NCI-H2196 (cell line): ENCODE measurements at regions not wholly inside any gene's neighbourhood (a gene's known extent, or its start where the extent isn't known, plus 50 kb on each side); places are given as distances from the start of the nearest gene placed in this dataset.

Source experiments
- DNase-seq: peaks from one replicate; lab custom pipeline; 2025; ENCODE audit not compliant: unreplicated experiment; lab: John Stamatoyannopoulos, UW

DNA sequence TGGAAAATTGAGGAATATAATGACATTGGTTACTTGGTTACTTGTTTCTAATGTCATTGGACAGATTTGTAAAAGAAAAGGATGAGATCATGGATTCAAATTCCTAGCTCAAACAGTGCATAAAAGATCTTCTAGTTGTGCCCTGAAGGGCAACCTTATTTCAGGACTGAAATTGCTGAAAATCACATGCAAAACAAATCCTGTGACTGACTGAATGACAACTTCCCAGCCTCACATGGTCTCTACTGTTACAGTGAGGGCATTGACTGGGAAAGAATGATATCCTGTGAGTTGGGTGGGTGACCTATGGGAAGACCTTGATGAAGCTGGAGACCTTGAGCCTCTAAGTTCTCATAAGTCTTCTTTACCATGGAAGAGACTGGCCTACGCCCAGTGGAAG is 90.4 kb upstream of the HAAO start:
- DNase-seq, result no peak

DNA sequence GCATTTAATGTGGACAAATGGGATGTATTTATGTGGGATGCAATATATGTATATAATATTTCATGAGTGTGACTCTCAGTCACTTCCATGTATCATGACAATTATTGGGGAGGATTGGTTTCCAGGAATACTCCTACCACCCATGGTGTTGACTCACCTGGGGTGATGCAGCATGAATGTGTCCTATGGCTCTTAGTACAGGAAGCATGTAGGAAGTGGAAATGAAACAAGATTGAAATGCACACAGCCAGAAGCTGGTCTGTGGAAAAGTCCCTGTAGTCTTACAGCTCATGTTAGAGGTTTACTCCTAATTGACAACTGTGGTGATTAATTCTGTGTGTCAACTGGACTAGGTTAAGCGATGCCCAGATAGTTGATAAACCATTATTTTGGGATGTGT is 89.3 kb upstream of the HAAO start:
- no peak for DNase-seq

DNA sequence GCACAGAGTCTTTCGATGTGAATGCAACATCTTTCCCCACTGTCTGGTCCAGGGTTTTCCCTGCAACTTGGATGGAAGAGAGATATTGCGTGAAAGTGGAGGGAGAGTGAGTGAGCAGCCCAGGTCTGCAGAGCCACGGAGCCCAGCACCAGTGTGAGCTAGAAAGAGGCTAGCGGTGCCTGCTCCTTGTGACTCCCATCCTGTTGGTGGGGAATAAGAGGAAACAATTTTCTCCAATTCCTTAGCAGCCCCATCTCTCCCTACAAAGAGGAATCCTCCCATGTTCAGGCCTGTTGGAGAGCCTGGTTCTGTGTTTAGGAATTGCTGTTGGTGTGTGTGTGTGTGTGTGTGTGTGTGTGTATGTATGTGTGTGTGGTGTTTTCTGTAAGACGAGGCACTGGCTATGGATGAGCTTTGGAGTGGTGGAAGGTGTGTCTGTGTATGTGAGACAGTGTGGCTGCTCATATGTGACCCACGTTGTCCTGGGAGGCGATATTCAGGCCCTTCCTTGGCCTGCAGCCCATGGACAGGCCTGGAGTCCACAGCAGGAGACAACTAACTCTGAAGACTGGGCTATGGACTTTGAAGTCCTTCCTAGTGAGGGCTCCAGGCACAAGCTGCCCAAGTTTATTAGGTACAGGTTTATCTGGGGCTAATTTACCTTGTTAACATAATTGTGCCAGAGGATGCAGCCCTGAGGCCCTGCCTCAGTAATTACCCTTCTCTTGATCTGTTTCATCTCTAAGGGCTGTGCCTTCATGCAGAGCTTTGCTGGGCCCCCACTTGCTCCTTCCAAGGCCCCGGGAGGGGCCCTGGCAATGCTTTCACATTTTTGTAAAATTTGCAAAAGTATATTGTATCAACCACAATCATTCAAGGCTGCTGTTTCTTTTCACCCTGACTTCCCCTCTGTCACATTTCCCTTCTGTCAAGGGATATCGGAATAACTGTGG is 88.6 kb upstream of the HAAO start:
- DNase-seq, result no peak

DNA sequence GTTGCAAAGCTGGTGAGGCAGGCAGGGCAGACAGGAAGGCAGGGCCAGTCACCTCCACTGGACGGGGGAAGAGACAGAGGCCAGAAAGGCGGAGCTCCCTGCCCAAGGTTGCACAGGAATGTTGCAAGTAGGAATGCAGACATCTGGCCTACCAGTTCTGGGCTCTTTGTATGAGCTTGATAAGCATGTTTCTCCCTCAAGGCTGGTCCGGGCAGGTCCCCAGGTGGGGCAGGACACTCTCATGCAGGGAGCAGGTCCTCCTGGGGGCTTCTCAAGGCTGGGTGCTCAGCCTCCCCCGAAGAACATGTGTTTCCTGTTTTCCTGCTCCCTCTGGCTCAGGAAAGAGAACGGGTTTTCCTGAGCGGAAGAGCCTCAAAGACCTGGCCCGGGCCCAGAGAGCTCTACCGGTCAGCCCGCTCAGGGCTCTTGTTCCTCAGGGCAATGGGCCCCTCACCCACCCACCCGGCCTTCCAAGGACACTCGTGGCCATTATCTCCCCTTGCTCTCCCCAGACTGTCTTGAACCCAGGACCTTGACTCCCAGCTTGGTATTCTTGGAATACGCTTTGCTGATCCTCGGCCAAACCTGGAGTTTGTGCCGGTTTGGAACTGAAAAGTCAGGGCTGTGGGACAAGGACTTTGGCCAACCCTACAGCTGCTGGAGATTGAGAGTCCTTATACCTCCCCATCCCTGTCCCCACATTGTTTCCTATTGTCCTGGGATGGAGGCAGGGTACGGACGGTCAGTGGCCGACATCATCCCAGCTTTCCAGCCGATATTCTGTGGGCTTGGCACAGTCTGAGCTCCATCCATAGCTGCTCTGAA is 87.7 kb upstream of the HAAO start:
- no peak for DNase-seq

DNA sequence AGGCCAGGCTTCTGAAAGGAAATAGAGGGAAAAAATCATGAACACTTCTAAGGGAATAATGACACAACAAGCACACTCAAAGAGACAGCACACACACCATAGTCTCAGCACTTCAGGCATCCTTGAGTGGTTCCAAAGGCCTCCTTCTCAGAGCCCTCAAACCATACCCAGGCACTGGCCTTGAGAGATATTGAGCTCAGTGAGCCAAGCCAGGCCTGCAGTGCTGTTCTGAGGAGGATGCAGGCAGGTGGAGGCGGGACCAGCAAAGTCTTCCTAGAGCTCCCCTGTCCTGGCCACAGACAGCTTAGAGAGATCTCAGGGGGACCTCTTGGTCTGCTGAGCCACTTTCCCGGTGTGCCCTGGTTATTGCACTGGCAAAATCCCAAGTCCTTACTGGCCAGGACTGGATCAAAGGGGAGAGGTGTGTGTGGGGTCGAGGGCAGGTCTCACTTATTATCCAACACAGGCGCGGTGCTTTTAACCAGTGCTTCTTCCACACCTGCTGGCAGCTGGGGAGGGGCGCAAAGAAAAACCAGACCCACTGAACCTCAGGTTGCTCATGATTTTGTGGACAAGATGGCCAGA is 86.8 kb upstream of the HAAO start:
- DNase-seq, result no peak

DNA sequence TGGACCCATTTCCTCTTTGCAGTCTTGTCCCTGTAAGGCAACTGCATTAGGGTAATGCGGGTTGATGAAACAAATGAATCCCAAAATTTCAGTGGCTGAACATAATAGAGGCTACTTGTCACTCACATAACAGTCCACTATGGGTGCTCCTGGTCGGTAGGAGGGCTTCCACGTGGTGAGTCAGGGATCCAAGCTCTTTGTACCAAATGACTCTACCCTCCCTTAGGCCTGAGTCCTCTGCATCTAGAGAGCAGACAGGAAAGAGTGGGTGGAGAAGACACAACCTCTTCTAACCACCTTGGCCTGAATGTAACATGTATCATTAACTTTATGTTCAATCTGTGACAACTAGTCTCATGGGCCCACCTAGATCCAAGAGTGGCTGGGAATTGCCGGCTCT is 86.2 kb upstream of the HAAO start:
- DNase-seq, result no peak

DNA sequence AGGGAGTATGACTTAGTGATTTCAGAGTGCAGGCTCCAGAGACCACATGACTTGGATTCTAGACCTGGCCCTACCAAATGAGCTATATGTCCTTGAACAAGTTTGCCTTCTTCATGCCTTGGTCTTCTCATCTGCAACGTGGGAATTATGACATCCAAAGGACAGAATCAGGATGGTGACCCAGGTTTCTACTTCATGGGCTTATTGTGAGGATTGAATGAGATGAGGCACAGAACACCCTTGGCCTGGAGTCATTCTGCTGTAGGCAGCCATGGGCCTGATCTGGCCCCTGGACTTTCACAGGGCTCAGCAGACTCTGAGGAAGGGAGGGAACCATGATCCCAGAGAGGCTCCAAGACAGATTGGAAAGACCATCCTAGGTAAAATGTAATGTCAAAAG is 85.6 kb upstream of the HAAO start:
- DNase-seq, result no peak

DNA sequence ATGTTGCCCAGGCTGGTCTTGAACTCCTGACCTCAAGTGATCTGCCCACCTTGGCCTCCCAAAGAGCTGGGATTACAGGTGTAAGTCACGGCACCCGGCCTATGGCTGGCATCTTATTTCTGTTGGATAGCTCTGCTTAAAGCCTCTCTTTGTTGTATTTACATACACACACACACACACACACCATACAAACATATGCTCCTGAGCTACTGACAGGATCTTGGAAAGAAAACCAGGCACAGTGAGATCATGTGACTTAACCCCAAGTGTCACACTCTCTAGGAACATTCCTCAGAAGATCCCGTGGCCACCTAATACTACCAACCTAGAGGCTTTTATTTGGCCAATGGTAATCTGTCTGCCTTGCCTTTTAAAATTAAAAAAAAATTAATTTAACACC is 85.1 kb upstream of the HAAO start:
- no peak for DNase-seq

DNA sequence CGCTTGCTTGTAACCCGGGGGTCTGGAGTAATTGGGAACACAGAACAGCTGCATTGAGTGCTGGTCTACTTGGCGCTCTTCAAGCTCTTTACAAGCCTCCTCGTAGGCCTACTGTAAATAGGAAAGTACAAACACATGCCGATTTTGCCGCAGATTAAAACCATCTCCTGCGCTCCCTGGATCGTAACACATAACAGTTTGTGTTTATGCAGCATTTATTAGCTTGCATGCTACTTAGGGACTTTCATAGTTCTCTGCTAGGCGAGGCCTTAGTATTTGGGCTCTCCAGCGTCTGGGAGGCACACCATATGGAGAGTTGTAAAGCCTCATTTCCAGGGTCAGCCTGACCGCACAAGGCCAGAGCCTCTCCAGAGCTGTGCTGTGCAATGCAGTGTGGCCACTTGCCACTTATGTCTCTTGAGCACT is 84.0 kb upstream of the HAAO start:
- DNase-seq, result no peak

DNA sequence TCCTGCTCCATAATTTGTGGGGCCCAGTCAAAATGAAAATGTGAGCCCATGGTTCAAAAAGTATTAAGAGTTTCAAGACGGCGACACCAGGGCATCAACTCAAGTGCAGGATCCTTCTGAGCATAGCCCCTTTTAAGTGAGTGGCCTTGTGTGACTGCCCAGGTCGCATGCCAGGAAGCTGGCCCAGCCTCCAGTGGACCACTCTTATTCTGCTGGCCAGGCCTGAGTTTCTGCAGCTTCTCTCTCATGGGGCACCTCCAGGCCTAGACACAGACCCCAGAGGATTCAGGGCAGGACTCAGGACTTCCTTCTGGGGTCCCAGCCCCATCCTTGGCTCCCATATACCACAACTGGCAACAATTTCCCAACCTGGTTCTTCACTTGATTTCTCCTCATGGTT is 83.5 kb upstream of the HAAO start:
- DNase-seq, result no peak

DNA sequence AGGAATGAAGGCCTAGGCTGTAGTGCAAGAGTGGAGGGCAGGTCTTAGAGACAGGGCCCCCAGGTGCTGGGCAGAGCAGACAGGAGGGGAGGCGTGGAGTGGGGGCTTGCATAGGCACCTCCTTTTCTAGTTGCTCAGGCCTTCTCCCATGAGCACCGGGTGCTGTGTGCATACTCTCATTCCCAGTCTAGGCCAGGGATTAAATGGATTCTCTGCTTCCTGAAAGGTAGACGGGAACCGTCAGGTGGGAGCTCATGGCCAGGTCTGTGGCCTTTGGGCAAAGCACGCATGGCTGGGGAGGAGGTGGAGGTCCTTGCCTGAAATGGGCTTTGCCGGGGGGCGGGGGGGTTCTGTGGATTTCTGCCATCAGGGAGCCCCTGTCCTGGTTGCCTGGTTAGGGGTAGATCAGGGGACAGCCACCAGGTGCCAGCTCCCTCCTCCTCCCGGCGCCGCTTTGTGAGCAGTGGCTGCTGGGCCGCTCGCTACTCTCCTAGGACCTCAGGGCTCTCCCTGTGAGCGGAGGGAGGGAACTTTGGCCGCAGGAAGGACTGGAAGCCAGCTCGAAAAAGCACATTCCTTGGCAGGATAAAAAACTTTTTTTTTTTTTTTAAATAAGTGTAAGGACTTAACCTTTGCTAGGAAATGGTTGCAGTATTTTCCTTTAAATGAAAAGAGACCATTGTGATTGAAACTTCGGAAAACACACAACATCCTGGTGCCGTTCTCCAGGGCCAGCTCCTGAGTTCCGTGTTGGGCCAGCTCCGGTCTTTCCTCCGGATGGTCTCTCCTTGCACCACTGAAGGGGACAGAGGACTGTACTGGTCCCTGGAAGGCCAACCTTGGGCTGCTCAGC is 82.8 kb upstream of the HAAO start:
- DNase-seq, result no peak

DNA sequence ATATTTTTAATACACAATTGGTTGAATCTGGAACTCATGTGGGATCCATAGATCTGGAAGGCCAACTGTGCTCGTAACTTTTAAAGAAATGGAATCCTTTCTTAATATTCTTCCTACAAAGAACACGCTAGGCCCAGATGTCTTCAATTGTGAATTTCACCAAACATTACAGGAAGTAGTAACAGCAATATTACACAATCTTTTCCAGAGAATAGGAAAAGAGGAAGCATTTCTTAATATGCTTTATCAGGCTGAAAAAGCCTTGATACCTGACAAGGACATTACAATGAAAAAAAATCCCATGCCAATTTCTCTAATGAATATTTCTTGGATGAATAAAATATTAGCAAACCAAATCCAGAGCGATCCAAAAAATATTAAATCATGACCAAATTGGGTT is 80.3 kb upstream of the HAAO start:
- no peak for DNase-seq

DNA sequence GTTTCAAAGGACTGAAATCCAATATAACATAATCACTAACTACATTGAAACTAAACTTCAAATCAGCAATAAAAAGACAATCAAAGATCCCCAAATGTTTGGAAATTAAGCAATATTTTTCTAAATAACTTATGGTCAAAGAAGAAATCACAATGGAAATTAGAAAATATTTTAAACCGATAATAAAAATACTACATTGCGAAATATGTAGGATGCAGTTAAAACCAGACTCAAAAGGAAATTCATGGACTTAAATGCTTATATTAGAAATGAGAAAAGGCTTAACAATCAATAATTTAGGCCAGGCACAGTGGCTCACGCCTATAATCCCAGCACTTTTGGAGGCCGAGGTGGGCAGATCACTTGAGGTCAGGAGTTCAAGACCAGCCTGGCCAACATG is 79.0 kb upstream of the HAAO start:
- no peak for DNase-seq

DNA sequence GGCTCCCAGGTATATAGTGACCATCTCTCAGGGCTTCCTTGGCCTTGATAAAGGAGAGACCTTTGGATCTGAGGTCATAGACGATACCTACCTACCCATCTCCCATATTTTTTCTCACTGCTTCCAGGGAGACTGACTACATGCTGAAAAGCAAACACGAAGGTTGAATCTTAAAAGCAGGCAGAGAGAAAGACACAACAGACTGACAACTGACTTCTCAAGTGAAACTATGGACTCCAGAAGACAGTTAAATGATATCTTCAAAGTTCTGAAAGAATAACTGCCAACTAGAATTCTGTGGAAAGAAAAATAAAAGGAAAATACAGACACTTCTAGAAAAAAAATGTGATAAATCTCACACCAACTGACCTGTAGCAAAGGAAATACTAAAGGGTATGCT is 76.5 kb upstream of the HAAO start:
- DNase-seq, result no peak

DNA sequence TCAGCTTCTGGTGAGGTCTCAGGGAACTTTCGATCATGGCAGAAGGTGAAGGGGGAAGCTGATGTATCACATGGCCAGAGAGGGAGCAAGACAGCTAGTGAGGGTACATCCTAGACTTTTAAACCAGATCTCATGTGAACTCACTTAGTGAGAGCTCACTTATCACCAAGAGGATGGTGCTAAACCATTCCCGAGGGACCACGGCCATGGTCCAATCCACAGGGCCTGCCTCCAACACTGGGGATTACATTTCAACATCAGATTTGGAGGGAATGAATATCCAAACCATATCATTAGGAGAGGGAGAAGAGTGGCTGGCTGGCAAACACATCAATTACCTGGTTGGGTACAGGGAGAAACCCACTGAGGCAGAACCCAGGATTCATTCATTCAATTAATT is 75.7 kb upstream of the HAAO start:
- no peak for DNase-seq

DNA sequence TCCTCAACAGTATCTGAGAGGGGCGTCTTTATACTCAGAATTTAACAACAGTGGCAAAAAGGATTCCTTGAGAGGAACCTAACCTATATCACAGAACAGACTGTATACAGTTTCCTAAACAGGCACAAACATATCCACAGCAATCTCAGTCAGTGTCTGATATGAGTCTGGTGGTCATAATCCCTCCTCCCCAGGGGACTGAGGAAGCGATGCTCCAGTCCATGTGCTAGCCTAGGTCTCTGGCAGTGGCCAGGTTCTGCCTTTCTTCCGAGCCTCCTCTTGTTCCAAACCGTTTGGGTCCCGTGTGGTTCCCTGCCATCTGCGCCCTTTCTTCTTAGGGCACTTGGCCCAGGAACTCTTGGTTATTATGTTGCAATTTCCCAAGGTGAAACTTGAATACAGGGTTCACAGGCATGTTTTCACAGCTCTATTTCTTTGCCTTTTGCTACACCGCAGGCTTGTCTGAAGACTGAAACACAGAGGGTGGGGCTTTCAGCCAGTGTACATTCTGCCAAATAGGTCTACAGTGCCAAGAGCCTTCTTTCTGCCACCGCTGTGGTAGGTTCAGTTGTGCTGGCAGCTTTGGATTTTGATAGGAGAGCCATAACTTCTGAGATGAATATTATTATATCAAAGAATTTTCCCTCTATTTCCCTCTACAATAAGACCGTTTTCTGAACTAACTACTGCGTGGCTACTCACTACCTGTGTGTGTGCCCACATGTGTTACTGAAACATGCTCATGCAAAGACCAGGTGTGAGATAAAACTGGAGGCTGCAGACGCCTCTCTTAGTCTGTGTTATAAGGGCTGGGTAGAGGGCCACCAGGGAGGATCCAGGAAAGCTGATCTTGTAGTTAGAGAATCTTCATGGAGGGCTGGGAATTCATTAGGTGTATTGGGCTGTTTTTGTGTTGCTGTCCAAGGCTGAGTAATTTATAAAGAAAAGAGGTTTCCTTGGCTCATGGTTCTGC is 75.0 kb upstream of the HAAO start:
- no peak for DNase-seq

DNA sequence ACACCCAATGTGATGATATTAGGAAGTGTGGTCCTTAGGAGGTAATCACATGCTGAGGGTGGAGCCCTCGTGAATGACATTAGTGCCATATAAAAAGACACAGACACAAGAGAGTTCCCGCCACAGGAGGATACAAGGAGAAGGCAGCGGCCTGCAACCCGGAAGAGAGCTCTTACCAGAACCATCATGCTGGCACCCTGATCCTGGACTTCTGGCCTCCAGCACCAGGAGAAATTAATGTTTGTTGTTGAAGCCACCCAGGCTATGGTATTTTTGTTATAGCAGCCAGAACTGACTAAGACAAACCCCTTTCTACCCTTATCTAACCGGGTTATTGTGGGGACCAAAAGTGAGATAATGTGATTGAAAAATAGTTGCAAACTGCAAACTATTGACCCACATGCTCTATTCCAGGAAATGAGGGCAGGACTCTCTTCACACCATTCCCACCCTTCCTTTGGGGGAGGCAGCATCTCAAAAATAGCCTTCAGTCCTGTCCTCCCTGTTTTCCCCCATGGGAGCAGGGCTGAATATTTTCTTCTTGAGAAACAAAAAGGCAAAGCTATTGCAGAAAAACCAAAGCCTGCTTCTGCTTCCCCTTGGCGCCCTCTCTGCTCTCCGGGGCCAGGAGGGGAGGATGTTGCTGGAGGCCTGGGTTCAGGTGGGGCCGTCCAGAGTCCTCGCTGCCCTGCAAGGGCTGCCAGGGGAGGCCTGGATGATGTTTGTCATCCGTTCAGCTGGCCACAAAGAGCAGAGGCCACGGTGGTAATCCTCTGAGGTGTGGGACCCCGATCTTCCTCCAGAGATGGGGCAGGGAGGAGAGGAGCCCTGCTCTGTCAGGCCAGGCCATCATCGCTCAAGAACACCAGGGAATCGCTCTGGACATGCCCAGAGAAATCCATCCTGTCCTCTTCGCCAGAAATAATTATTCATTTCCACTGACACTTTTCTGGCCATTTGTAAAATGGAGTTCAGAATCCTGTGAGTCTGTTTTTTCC is 73.8 kb upstream of the HAAO start:
- DNase-seq, result no peak

DNA sequence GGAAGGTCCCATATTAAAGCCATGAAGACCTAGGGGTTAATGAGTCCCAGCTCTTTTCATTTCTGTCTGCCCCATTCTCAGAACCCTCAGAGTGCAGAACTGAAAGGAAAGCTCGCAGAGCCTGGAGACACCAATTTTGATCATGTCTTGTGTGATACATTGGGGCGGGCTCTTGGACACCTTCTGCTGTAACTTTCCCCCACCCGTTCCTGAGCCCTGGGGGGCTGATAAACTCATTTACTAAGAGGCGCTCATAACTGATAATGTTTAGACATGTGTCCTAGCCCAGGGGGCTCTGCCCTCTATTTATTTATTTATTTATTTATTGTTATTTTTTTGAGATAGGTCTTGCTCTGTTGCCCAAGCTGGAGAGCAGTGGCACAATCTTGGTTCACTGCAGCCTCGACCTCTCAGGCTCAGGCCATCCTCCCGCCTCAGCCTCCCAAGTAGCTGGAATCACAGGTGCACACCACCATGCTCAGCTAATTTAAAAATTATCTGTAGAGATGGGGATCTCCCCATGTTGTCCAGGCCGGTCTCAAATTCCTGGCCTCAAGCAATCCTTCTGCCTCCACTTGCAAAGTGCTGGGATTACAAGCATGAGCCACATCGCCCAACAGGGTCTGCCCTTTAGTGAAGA is 72.4 kb upstream of the HAAO start:
- no peak for DNase-seq
